Activated CD4-positive, alpha-beta T cell treated with anti-CD3 and anti-CD28 coated beads, Interleukin-2, amount 10 ng/mL, durations not matched to agents 7 days and 5 days (primary cell): ENCODE measurements at regions not wholly inside any gene's neighbourhood (a gene's known extent, or its start where the extent isn't known, plus 50 kb on each side); places are given as distances from the start of the nearest gene placed in this dataset.

Experiments used
- CTCF ChIA-PET: fragments of 350-600 bp; sonication (Branson Sonifier 250); formaldehyde crosslinking; loops from one replicate; lab custom pipeline; 2021; ENCODE audit warnings: antibody characterized with exemption; lab: Charles Lee
- POLR2A ChIA-PET: fragments of 350-600 bp; sonication (Branson Sonifier 250); formaldehyde crosslinking; loops from one replicate; lab custom pipeline; 2021; ENCODE audit warnings: antibody characterized with exemption; lab: Charles Lee
- DNase-seq: peaks from one replicate; pipeline ENCODE4 v3.0.0-alpha.2; 2020
- H3K27ac Mint-ChIP-seq: one replicate; pipeline ENCODE4 v1.8.0; 2021; ENCODE audit warnings: mild to moderate bottlenecking, moderate library complexity, mixed read lengths
- H3K27me3 Mint-ChIP-seq: one replicate; pipeline ENCODE4 v1.8.0; 2021; ENCODE audit warnings: mixed read lengths
- H3K36me3 Mint-ChIP-seq: one replicate; pipeline ENCODE4 v1.8.0; 2021; ENCODE audit warnings: low read depth, mixed read lengths
- H3K4me1 Mint-ChIP-seq: one replicate; pipeline ENCODE4 v1.8.0; 2021; ENCODE audit warnings: mixed read lengths
- H3K4me3 Mint-ChIP-seq: one replicate; pipeline ENCODE4 v1.8.0; 2021; ENCODE audit warnings: mild to moderate bottlenecking, moderate library complexity, mixed read lengths
- H3K9me3 Mint-ChIP-seq: one replicate; pipeline ENCODE4 v1.8.0; 2021; ENCODE audit warnings: mixed read lengths

DNA sequence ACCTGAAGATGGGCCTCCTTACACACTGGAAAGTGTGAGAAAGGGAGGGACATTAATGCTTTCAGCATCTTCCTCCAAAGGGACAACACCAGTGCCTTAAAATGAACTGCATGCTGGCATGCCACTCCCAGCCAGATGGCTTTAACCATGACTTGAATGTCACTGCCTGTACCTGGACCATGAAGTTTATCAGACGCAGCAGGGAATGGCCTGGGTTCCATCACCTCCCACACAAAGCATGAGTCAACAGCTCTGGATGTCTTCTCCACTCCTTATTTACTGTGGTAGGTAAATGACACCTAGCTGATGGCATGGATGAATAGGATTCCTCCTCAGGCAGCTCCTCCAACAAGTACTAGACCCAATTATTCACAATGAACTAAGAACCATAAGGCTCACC is 645.6 kb downstream of the SOX5 start:
- Mint-ChIP-seq H3K27ac (no peak overlapping the region), H3K9me3 (peaks cover 11% of the 10 kb centered on the region)

DNA sequence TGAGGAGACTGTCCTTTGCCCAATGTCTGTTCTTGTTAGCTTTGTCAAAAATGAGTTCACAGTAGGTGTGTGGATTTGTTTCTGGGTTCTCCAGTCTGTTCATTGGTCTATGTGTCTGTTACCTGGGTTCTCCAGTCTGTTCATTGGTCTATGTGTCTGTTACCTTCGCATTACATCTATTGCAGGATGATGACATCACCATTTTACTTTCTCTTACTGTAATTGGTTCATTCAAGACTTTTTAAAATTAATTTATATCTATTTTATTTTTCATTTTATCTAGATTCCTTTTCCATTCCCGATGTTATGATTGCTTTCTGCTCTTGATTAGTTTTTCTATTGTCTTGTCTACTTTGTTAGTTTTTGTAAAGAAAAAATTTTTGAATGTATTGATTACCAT is 615.5 kb downstream of the SOX5 start:
- CTCF ChIA-PET, result no interaction called here
- Mint-ChIP-seq H3K4me1 (no peaks in the 10 kb centered on the region), H3K4me3 (no peak overlapping the region), H3K9me3 (peaks cover 2% of the 10 kb centered on the region), H3K36me3 (no peaks in the 10 kb centered on the region), H3K27me3 (no peaks in the 10 kb centered on the region), H3K27ac (no peak overlapping the region)
- no peak for DNase-seq
- POLR2A ChIA-PET, result no interaction called here

More for the DNA sequence above, 645.6 kb downstream of the SOX5 start:
- DNase-seq, result no peak
- no peaks in the 10 kb centered on the region for H3K4me1 Mint-ChIP-seq
- no peaks in the 10 kb centered on the region for H3K36me3 Mint-ChIP-seq
- ChIA-PET CTCF (no interaction called here), POLR2A (no interaction called here)
- no peaks in the 10 kb centered on the region for H3K27me3 Mint-ChIP-seq
- H3K4me3 Mint-ChIP-seq, result no peak overlapping the region

DNA sequence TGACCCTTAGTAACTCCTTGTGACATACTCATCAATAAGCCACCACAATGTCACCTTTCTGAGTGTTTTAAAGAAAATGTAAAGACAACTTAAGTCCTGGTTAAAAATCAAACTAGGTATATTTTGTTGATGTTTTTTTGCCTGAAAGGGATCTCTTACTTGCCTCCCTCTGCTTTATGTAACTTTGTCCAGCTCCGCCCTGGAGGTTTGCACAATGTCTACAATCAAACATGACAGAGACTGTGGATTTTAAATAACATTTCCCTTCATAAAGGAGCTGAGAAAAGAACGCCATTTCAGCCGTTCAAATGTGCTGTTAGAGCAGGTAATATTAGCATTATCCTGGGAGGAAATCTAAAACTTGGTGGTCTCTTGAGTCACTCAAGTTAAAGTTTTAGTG is 613.9 kb downstream of the SOX5 start:
- Mint-ChIP-seq H3K36me3 (no peaks in the 10 kb centered on the region), H3K4me3 (no peak overlapping the region), H3K9me3 (peaks cover 4% of the 10 kb centered on the region), H3K4me1 (no peaks in the 10 kb centered on the region), H3K27ac (no peak overlapping the region), H3K27me3 (no peaks in the 10 kb centered on the region)
- POLR2A ChIA-PET, result no interaction called here
- DNase-seq, result no peak
- CTCF ChIA-PET, result no interaction called here

DNA sequence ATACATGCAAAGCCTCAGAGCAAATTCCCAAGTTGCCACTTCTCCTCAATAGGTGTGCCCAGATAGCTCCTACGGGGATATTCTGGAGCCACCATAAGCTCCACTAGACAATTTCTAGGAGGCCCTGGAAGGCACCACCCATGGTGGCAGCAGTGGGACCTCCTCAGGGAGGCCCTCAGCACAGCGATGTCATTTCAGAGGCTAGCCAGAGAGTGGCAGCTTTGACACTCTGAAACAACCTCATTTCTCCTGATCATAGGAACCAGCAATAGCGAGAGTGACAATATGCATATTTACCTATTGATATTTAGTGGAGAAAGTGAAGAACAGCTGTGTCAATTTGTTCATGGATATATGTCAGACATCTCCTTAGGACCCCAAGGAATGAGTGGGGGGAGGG is 612.3 kb downstream of the SOX5 start:
- H3K36me3 Mint-ChIP-seq, result no peaks in the 10 kb centered on the region

DNA sequence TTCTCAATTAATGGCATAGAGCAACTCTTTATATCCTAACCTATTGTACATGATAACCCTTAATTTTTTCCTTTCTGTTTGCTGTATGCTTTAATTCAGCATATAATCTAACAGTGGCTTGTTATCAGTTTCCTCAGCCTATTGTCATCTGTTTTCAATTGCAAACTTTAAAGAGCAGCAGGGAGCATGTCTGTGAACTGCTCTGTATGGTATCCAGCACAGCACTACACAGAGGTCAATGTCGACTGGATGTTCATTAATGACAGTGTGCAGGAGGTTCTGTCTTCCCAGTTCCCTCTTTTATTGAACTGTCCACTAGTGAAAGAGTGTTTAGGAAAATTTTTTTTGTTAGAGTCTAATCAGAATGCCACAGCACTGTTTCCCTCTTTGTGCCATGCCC is 609.1 kb downstream of the SOX5 start:
- Mint-ChIP-seq H3K27ac (no peak overlapping the region), H3K36me3 (no peaks in the 10 kb centered on the region), H3K4me3 (no peak overlapping the region), H3K27me3 (no peaks in the 10 kb centered on the region), H3K4me1 (no peaks in the 10 kb centered on the region), H3K9me3 (peaks cover 5% of the 10 kb centered on the region)
- POLR2A ChIA-PET, result no interaction called here
- DNase-seq, result no peak
- CTCF ChIA-PET, result interaction anchor here (0.5 kb wide), 1 partner anchor 503 kb away, joined by 3 read pairs; no protein-coding TSS in a partner anchor

More for the DNA sequence above, 612.3 kb downstream of the SOX5 start:
- Mint-ChIP-seq H3K4me3 (no peak overlapping the region), H3K9me3 (peaks cover 2% of the 10 kb centered on the region), H3K4me1 (no peaks in the 10 kb centered on the region), H3K27ac (no peak overlapping the region), H3K27me3 (no peaks in the 10 kb centered on the region)
- CTCF ChIA-PET, result no interaction called here
- no peak for DNase-seq
- POLR2A ChIA-PET, result no interaction called here

DNA sequence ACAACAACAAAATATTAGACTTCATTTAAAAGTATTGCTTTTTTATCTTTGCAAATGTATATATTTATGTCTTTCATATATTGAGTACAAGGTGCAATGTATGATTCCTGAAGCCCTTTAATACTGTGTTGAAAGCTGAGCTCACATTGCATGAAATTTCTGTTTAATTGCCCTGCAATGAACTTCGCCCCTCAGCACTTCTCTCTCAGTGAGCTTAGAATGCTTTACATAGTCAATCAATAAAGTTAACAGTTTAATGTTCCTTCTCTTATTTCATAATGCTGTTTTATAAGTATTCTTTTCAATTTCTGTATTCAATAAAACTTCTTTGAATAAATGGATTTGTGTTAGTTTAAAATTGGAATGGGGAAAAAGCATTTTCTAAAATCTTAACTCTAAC is 607.1 kb downstream of the SOX5 start:
- H3K4me1 Mint-ChIP-seq, result no peaks in the 10 kb centered on the region
- ChIA-PET POLR2A (no interaction called here), CTCF (no interaction called here)
- H3K4me3 Mint-ChIP-seq, result no peak overlapping the region
- H3K27me3 Mint-ChIP-seq, result no peaks in the 10 kb centered on the region
- DNase-seq, result no peak
- no peaks in the 10 kb centered on the region for H3K36me3 Mint-ChIP-seq
- no peak overlapping the region for H3K27ac Mint-ChIP-seq
- peaks cover 8% of the 10 kb centered on the region for H3K9me3 Mint-ChIP-seq

DNA sequence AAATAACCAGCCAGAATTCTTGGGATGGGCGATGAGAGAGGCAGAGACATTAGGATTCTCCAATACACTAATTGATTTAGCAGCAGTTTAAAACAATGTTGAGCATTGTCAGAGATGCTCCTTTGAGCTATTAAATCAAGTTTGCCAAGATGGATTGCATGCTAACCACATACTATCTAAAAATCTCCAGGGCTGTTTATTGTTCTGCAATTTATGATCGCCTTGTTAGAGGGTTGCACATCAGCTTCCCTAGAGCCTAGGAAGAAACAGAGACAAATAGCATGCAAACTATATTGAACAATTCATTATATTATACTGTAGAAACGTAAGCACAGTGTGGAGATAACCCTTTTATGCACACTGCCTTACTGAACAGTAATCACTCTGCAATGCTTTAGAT is 599.9 kb downstream of the SOX5 start:
- H3K9me3 Mint-ChIP-seq, result peaks cover 6% of the 10 kb centered on the region
- H3K4me3 Mint-ChIP-seq, result no peak overlapping the region
- ChIA-PET POLR2A (no interaction called here), CTCF (no interaction called here)
- DNase-seq, result no peak
- no peaks in the 10 kb centered on the region for H3K27me3 Mint-ChIP-seq
- no peak overlapping the region for H3K27ac Mint-ChIP-seq
- H3K36me3 Mint-ChIP-seq, result no peaks in the 10 kb centered on the region
- no peaks in the 10 kb centered on the region for H3K4me1 Mint-ChIP-seq

DNA sequence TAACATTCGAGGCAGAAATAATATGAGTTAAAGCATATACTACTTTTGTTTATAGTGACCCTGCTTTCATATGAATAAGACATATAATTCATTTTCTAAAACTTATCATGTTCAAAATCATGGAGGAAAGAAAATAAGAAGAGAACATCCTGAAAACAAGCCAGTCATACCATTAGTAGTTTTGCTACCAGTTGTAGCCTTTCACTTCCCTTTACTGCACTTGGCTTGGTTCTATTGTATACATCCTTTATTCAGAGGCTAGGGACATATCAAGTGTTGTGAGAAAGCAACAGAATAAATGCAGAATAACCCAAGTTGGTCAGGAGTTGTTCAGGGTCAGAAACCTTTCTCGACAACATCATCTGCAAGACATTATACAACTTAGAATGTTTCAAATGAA is 598.7 kb downstream of the SOX5 start:
- POLR2A ChIA-PET, result no interaction called here
- Mint-ChIP-seq H3K27me3 (no peaks in the 10 kb centered on the region), H3K27ac (no peak overlapping the region), H3K36me3 (no peaks in the 10 kb centered on the region), H3K4me1 (no peaks in the 10 kb centered on the region), H3K4me3 (no peak overlapping the region), H3K9me3 (peaks cover 3% of the 10 kb centered on the region)
- CTCF ChIA-PET, result no interaction called here
- no peak for DNase-seq

DNA sequence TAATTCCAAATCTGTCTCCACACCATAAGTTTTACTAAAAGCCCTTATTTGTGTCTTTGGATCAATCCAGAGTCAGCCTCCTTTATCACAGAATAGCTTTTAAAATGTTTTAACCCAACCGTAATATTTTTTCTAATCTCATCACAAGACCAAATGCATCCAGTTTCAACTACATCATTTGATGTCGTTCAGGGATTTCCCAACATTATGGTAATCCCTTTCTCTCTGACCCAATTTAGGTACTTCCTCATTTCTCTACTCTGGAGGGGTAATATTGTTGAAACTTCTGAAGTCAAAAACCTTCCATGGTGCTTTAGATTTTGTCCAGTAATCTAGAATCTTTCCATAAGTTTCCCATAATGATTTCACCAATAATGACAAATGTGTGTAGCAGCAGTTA is 596.8 kb downstream of the SOX5 start:
- DNase-seq, result no peak
- no peaks in the 10 kb centered on the region for H3K36me3 Mint-ChIP-seq
- ChIA-PET POLR2A (no interaction called here), CTCF (no interaction called here)
- no peak overlapping the region for H3K27ac Mint-ChIP-seq
- H3K27me3 Mint-ChIP-seq, result no peaks in the 10 kb centered on the region
- no peak overlapping the region for H3K4me3 Mint-ChIP-seq
- no peaks in the 10 kb centered on the region for H3K9me3 Mint-ChIP-seq
- H3K4me1 Mint-ChIP-seq, result no peaks in the 10 kb centered on the region

DNA sequence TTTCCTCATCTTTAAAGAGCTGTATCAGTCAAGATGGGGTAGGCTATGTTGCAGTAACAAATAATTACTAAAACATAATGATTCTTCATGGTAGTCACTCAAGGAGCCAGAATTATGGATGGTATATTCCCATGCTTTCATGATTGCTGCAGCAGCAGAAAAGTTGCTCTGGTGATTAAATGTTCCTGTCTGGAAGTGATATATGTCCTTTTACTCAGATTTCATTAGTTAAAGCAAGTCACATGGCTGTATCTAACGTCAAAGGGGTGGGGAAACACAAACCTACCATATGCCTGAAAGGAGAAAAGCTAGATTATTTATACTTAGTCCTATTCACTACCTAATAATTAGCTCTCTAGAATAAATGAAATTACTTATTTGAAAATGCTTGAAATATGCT is 594.7 kb downstream of the SOX5 start:
- Mint-ChIP-seq H3K4me3 (no peak overlapping the region), H3K27ac (no peak overlapping the region), H3K9me3 (no peaks in the 10 kb centered on the region), H3K27me3 (no peaks in the 10 kb centered on the region), H3K4me1 (no peaks in the 10 kb centered on the region), H3K36me3 (no peaks in the 10 kb centered on the region)
- DNase-seq, result no peak
- ChIA-PET POLR2A (no interaction called here), CTCF (no interaction called here)

DNA sequence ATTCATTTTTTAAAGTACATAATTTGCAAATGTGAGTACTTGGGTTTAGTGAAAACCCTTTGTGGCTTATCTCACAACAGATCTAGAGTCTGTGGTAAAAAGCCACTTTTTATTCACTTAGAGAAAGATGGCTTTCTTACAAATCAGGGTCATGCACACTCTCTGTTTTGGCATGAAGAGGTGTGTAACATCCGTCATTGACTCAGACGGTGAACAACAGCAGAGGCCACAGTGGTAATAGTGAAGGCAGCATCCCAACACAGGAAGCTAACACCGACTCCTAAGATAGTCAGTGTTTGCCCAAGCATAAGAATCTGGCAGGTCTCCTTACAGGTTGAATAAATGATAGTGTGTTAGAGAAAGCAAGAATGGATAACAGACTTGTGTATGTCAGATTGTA is 593.0 kb downstream of the SOX5 start:
- Mint-ChIP-seq H3K36me3 (no peaks in the 10 kb centered on the region), H3K27me3 (no peaks in the 10 kb centered on the region), H3K9me3 (no peaks in the 10 kb centered on the region), H3K4me1 (no peaks in the 10 kb centered on the region), H3K27ac (no peak overlapping the region), H3K4me3 (no peak overlapping the region)
- DNase-seq, result no peak
- ChIA-PET CTCF (no interaction called here), POLR2A (no interaction called here)

DNA sequence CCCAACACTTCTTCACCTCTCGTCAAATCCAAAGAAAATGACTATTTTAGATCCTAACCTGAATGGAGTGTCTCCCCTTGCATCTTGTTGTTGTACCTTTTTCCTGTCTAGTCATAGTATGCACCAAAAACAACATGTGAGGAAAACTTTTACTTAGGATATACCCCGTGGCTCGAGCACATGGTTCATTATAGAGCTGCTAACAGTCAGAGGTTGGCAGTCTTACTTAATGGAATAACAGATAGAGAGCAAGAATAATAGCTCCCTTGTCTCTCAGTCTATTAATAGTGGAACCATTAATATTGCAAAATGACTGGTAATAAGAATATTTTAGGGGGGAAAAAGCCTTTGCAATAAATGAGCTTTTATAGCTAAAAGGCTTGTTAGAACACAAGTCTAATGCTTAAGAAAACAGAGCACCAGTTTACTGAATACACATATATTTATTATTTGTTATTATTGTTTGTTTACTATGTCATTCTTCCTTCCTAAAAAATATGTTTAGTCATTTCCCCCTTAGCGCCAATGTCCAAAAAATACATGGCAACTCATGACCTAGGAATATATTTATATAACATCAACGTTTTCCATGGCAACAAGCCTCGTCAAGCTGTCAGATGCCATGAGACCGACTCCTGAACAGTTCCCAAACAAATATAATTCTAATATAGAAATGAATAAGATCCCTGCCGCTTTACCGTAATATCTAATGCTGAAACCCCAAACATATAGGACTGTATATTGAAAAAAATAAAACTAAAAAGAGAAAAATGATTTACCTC is 592.4 kb downstream of the SOX5 start:
- H3K36me3 Mint-ChIP-seq, result no peaks in the 10 kb centered on the region
- ChIA-PET POLR2A (no interaction called here), CTCF (no interaction called here)
- no peak for DNase-seq
- no peaks in the 10 kb centered on the region for H3K9me3 Mint-ChIP-seq
- H3K4me3 Mint-ChIP-seq, result no peak overlapping the region
- no peaks in the 10 kb centered on the region for H3K27me3 Mint-ChIP-seq
- H3K4me1 Mint-ChIP-seq, result no peaks in the 10 kb centered on the region
- no peak overlapping the region for H3K27ac Mint-ChIP-seq

DNA sequence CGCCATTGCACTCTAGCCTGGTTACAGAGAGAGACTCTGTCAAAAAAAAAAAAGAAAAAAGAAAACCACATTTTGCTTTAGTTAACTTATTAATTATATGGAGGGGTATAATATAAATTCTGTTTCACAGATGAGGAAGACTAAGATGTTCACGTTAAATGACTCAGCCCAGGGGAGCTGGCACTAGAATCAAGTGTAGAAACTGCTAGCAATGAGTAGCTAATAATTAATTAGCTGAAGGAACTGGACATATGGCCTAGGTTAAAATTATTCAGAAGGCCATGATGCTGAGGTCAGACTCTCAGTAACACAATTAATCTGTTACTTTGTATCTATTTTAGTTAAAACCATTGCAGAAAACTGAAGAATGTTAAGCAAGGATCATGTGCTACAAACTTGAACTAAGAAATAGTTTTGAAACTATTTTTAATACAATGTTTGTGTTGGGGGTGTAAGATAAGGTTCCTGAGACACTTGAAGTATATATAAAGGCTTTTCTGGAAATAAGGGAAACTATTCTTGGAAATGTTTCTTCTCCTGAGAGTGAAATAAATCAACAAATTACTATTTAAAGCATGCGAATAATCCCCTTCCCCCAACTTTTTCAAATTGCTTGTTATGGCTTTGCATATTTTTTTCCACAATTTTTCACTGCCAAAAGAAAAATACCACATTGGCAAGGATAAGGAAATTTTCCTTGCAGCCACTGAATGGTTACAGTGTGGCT is 589.3 kb downstream of the SOX5 start:
- Mint-ChIP-seq H3K36me3 (no peaks in the 10 kb centered on the region), H3K27ac (no peak overlapping the region), H3K9me3 (no peaks in the 10 kb centered on the region), H3K4me1 (no peaks in the 10 kb centered on the region), H3K4me3 (no peak overlapping the region), H3K27me3 (no peaks in the 10 kb centered on the region)
- ChIA-PET POLR2A (no interaction called here), CTCF (interaction anchor here (0.6 kb wide), 1 partner anchor 60 kb away, joined by 3 read pairs; no protein-coding TSS in a partner anchor)
- DNase-seq, result no peak
